Thyroid gland (tissue), 4 donors: ENCODE measurements at regions not wholly inside any gene's neighbourhood (a gene's known extent, or its start where the extent isn't known, plus 50 kb on each side); places are given as distances from the start of the nearest gene placed in this dataset.
"Not testable (repeated sequence)": the region's sequence is repeated elsewhere in the genome, so short reads cannot be mapped to it uniquely, and the experiment has no call there.

Experiments used
- DNase-seq, 2 donors: peaks; one replicate each; pipeline ENCODE4 v3.0.0-alpha.2; 2019
- H3K27ac ChIP-seq, 3 donors: fragments of 200-600 bp; sonication (generic); 1 replicate in 2 of 3; 2 replicates in 1 of 3; pipeline ENCODE4 v1.5.1; 2016 to 2019; ENCODE audit warnings: mild to moderate bottlenecking in 1 of 3, moderate library complexity in 1 of 3
- H3K27me3 ChIP-seq: fragments of 200-600 bp; sonication (generic); one replicate; pipeline ENCODE4 v1.5.1; 2019
- H3K36me3 ChIP-seq, 2 donors: fragments of 200-600 bp; sonication (generic); one replicate each; pipeline ENCODE4 v1.5.1; 2016 to 2019
- H3K4me1 ChIP-seq, 2 donors: fragments of 200-600 bp; sonication (generic); one replicate each; pipeline ENCODE4 v1.5.1; 2017 to 2019
- H3K4me3 ChIP-seq, 3 donors: fragments of 200-600 bp; sonication (generic); replicated peaks in 1 of 3; 1 replicate in 2 of 3; 2 replicates in 1 of 3; pipeline ENCODE4 v1.5.1; 2016; ENCODE audit warnings: mild to moderate bottlenecking in 1 of 3
- H3K9me3 ChIP-seq: fragments of 200-600 bp; sonication (generic); one replicate; pipeline ENCODE4 v1.5.1; 2017
- POLR2A ChIP-seq, 2 donors: fragments of 450-650 bp; IDR thresholded peaks; one replicate each; pipeline ENCODE4 v1.6.1; 2017; ENCODE audit warnings: antibody characterized with exemption in 2 of 2, mild to moderate bottlenecking in 2 of 2, moderate library complexity in 1 of 2
- WGBS, 2 donors: methylation state at CpG; one replicate each; pipeline ENCODE4 v1.1.5; 2017; 5-methylcytosine and 5-hydroxymethylcytosine counted together
- intact Hi-C: fragments of 100-400 bp; cut with DNase I; formaldehyde crosslinking; loops from one replicate; pipeline ENCODE4 v1.15.1; 2023
- TF ChIP-seq, protein P1 (sequence below), 6 experiments: fragments of 200-600 bp in 3 of 6; fragments of 450-650 bp in 3 of 6; sonication (generic) in 3 of 6; IDR thresholded peaks; one replicate each; pipeline ENCODE4 v1.5.1; 2016 to 2019; ENCODE audit warnings: antibody characterized with exemption in 6 of 6, mild to moderate bottlenecking in 2 of 6, inconsistent platforms in 1 of 6, moderate library complexity in 1 of 6

GRCh38 chr12:102329883-102330282 lies 132.2 kb upstream of the PMCH start:
- intact Hi-C loops = no loop called here
- Histone ChIP-seq H3K4me1 (no peaks in the 10 kb centered on the region), H3K36me3 (no peaks in the 10 kb centered on the region), H3K4me3 (no peak overlapping the region), H3K27me3 (no peaks in the 10 kb centered on the region), H3K27ac (no peak overlapping the region), H3K9me3 (no peaks in the 10 kb centered on the region)
- DNase-seq = no peak
- TF ChIP-seq POLR2A (IDR thresholded peaks at IDR 0.05) = no peak
- TF ChIP-seq, protein P1, sequence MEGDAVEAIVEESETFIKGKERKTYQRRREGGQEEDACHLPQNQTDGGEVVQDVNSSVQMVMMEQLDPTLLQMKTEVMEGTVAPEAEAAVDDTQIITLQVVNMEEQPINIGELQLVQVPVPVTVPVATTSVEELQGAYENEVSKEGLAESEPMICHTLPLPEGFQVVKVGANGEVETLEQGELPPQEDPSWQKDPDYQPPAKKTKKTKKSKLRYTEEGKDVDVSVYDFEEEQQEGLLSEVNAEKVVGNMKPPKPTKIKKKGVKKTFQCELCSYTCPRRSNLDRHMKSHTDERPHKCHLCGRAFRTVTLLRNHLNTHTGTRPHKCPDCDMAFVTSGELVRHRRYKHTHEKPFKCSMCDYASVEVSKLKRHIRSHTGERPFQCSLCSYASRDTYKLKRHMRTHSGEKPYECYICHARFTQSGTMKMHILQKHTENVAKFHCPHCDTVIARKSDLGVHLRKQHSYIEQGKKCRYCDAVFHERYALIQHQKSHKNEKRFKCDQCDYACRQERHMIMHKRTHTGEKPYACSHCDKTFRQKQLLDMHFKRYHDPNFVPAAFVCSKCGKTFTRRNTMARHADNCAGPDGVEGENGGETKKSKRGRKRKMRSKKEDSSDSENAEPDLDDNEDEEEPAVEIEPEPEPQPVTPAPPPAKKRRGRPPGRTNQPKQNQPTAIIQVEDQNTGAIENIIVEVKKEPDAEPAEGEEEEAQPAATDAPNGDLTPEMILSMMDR (IDR thresholded peaks at IDR 0.05) = no peak

DNA sequence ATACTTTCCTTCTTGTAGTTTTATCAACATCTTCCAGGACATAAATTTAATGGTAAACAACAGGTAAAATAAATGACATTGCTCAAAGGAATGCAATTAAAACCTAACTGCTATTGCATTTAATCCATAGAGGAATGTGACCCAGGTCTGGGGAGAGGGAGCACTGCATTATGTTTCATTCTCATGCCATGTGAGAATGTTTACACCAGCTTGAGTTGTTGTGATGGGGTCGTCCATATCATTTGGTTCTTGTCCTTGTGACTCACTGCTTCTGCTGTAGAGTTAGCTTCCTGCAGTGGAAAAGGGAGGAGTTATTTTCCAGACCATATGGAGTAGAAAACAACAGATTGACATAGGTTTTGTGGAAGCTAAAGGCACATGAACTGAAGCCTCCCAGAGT lies 129.3 kb upstream of the PMCH start:
- Histone ChIP-seq H3K36me3 (no peaks in the 10 kb centered on the region), H3K27me3 (no peaks in the 10 kb centered on the region), H3K4me3 (no peak overlapping the region), H3K9me3 (no peaks in the 10 kb centered on the region), H3K27ac (no peak overlapping the region), H3K4me1 (peaks cover 4 to 11% of the 10 kb centered on the region in 2 donors)
- 50 to 69% methylated on average over 1 of the region's 1 CpG for WGBS, 2 donors
- intact Hi-C loops = no loop called here
- DNase-seq = no peak
- no peak for TF ChIP-seq POLR2A (IDR thresholded peaks at IDR 0.05)
- TF ChIP-seq, protein P1 (IDR thresholded peaks at IDR 0.05) = no peak

- H3K27me3 ChIP-seq, intact Hi-C loops, H3K4me3 ChIP-seq, DNase-seq, H3K27ac ChIP-seq, H3K9me3 ChIP-seq, H3K36me3 ChIP-seq: not testable (repeated sequence)
- peaks cover 4 to 11% of the 10 kb centered on the region in 2 donors for H3K4me1 ChIP-seq
- WGBS, 2 donors = 92 to 97% methylated on average over 4 of the region's 4 CpGs
Observed at GRCh38 chr12:102325108-102325507, 127.5 kb upstream of the PMCH start.

- H3K4me1 ChIP-seq = peaks cover 4 to 11% of the 10 kb centered on the region in 2 donors
- no peak overlapping the region for H3K27ac ChIP-seq
- DNase-seq = no peak
- TF ChIP-seq, protein P1 (IDR thresholded peaks at IDR 0.05) = no peak
- TF ChIP-seq POLR2A (IDR thresholded peaks at IDR 0.05) = no peak
- 45 to 54% methylated on average over 1 of the region's 1 CpG for WGBS, 2 donors
- no peaks in the 10 kb centered on the region for H3K9me3 ChIP-seq
- intact Hi-C loops = no loop called here
- H3K27me3 ChIP-seq = no peaks in the 10 kb centered on the region
- no peak overlapping the region for H3K4me3 ChIP-seq
- no peaks in the 10 kb centered on the region for H3K36me3 ChIP-seq
Observed at GRCh38 chr12:102323799-102324198, 126.2 kb upstream of the PMCH start.

GRCh38 chr12:102322254-102322653 lies 124.6 kb upstream of the PMCH start:
- WGBS, 2 donors = 90 to 96% methylated on average over 1 of the region's 1 CpG

More at GRCh38 chr12:102322254-102322653, 124.6 kb upstream of the PMCH start:
- peaks cover 4 to 11% of the 10 kb centered on the region in 2 donors for H3K4me1 ChIP-seq
- no peaks in the 10 kb centered on the region for H3K9me3 ChIP-seq
- TF ChIP-seq POLR2A (IDR thresholded peaks at IDR 0.05) = no peak
- TF ChIP-seq, protein P1 (IDR thresholded peaks at IDR 0.05) = no peak
- intact Hi-C loops = no loop called here
- H3K36me3 ChIP-seq = no peaks in the 10 kb centered on the region
- H3K4me3 ChIP-seq = no peak overlapping the region
- no peaks in the 10 kb centered on the region for H3K27me3 ChIP-seq
- DNase-seq = no peak
- no peak overlapping the region for H3K27ac ChIP-seq
